GM21360 (cell line): ENCODE measurements at regions not wholly inside any gene's neighbourhood (a gene's known extent, or its start where the extent isn't known, plus 50 kb on each side); places are given as distances from the start of the nearest gene placed in this dataset.
"Not testable (repeated sequence)": the region's sequence is repeated elsewhere in the genome, so short reads cannot be mapped to it uniquely, and the experiment has no call there.

Experiments
- ATAC-seq: cut with Tn5 transposase; IDR thresholded peaks from one replicate; pipeline ENCODE4 v1.9.1; 2021; ENCODE audit warnings: mild to moderate bottlenecking, moderate library complexity; ENCODE audit not compliant: unreplicated experiment

GRCh38 chr7:118404211-118404610 is 179.7 kb downstream of the ANKRD7 start:
- ATAC-seq = no peak

- ATAC-seq = no peak
Measured at GRCh38 chr7:118418433-118418832, 193.9 kb downstream of the ANKRD7 start.

- no peak for ATAC-seq
Measured at GRCh38 chr7:118420888-118421287, 196.4 kb downstream of the ANKRD7 start.

GRCh38 chr7:118429141-118429540 is 204.6 kb downstream of the ANKRD7 start:
- ATAC-seq = no peak

- ATAC-seq = no peak
Measured at GRCh38 chr7:118436663-118437062, 212.2 kb downstream of the ANKRD7 start.

GRCh38 chr7:118449030-118449429 is 224.5 kb downstream of the ANKRD7 start:
- ATAC-seq = not testable (repeated sequence)

GRCh38 chr7:118449797-118450567 is 225.5 kb downstream of the ANKRD7 start:
- ATAC-seq = no peak

GRCh38 chr7:118452128-118452527 is 227.6 kb downstream of the ANKRD7 start:
- ATAC-seq = no peak

GRCh38 chr7:118467381-118467780 is 242.9 kb downstream of the ANKRD7 start:
- no peak for ATAC-seq

- no peak for ATAC-seq
Measured at GRCh38 chr7:118472581-118472980, 248.1 kb downstream of the ANKRD7 start.

- no peak for ATAC-seq
Measured at GRCh38 chr7:118473271-118473670, 248.8 kb downstream of the ANKRD7 start.

- ATAC-seq = no peak
Measured at GRCh38 chr7:118476036-118476435, 251.5 kb downstream of the ANKRD7 start.

GRCh38 chr7:118477036-118477435 is 252.5 kb downstream of the ANKRD7 start:
- no peak for ATAC-seq

- no peak for ATAC-seq
Measured at GRCh38 chr7:118478236-118478635, 253.7 kb downstream of the ANKRD7 start.

GRCh38 chr7:118478931-118479330 is 254.4 kb downstream of the ANKRD7 start:
- ATAC-seq = no peak

GRCh38 chr7:118492466-118492865 is 268.0 kb downstream of the ANKRD7 start:
- no peak for ATAC-seq

GRCh38 chr7:118496138-118496644 is 271.7 kb downstream of the ANKRD7 start:
- ATAC-seq = no peak

GRCh38 chr7:118502235-118502634 is 277.7 kb downstream of the ANKRD7 start:
- no peak for ATAC-seq

- no peak for ATAC-seq
Measured at GRCh38 chr7:118511146-118511545, 286.6 kb downstream of the ANKRD7 start.

GRCh38 chr7:118517275-118517674 is 292.8 kb downstream of the ANKRD7 start:
- no peak for ATAC-seq

GRCh38 chr7:118525020-118525419 is 300.5 kb downstream of the ANKRD7 start:
- ATAC-seq = no peak

- no peak for ATAC-seq
Measured at GRCh38 chr7:118531566-118531965, 307.1 kb downstream of the ANKRD7 start.

GRCh38 chr7:118559207-118559606 is 334.7 kb downstream of the ANKRD7 start:
- ATAC-seq = no peak
